Fibroblast of skin of left biceps (primary cell): ENCODE measurements at regions not wholly inside any gene's neighbourhood (a gene's known extent, or its start where the extent isn't known, plus 50 kb on each side); places are given as distances from the start of the nearest gene placed in this dataset.

Source experiments
- DNase-seq, 2 experiments: peaks; one replicate each; pipeline ENCODE4 v3.0.0-alpha.2; 2013; ENCODE audit warnings: low read depth in 2 of 2

GRCh38 chr16:74100395-74101326, 196.0 kb upstream of the PSMD7 start:
- DNase-seq: no peak

GRCh38 chr16:74099530-74099929, 197.1 kb upstream of the PSMD7 start:
- DNase-seq: no peak

GRCh38 chr16:74094962-74095361, 201.7 kb upstream of the PSMD7 start:
- no peak for DNase-seq

- no peak for DNase-seq
These were observed 202.1 kb upstream of the PSMD7 start for GRCh38 chr16:74094514-74094913.

DNA sequence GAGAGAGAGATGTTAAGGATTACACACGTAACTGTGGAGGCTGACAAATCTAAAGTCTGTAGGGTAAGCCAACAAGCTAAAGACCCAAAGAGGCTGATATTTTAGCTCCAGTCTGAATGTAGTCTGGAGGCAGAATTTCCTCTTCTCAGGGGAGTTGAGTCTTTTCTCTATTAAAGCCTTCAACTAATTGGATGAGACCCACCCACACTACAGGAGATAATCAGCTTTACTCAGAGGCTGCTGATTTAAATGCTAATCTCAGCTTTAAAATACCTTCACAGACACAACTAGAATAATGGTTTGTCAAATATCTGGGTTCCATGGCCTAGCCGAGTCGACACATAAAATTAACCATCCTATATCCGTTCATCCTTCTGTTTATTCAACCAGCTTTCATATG, 204.3 kb upstream of the PSMD7 start:
- no peak for DNase-seq

DNA sequence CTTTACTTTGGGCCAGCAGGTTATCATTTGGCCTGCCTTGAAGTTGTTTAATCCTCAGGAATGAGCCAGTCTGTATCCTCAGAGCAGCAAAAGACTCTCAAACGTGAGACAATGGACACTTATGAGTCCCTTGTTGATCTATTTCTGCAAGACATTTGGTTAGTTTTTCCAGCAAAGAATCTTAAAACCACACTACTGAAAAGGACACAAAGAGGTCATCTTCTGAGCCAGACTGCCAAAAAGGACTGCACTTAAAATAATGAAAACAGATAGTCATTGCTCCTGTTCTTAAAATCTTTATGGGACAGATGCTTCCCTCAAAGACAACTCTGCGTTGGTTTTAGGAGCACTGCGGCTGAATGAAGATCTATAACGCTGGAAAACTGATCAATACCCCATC, 205.7 kb upstream of the PSMD7 start:
- no peak for DNase-seq

GRCh38 chr16:74083541-74083940, 213.1 kb upstream of the PSMD7 start:
- DNase-seq: no peak

- no peak for DNase-seq
These were observed 216.3 kb upstream of the PSMD7 start for GRCh38 chr16:74080311-74080710.

GRCh38 chr16:74079232-74079586, 217.4 kb upstream of the PSMD7 start:
- DNase-seq: no peak

- no peak for DNase-seq
These were observed 217.9 kb upstream of the PSMD7 start for GRCh38 chr16:74078511-74079231.

DNA sequence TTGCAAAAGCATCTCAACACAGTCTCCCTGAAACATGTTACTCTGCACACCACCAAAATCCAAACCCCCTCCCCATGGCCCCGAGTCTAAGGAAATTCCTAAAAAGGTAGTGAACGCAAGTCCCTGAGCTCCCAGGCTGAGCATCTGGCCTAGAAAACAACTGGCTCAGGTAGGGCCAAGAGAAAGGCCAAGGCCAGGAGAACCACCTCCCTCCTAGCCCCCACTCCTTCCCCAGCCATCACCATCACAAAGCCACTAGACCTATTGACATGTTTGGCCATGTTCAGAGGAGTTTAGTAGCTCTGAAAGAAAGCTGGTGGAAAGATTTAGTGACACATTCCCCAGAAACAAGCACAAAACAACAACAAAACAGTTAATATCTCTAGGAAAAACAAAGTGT, 220.0 kb upstream of the PSMD7 start:
- DNase-seq: no peak

DNA sequence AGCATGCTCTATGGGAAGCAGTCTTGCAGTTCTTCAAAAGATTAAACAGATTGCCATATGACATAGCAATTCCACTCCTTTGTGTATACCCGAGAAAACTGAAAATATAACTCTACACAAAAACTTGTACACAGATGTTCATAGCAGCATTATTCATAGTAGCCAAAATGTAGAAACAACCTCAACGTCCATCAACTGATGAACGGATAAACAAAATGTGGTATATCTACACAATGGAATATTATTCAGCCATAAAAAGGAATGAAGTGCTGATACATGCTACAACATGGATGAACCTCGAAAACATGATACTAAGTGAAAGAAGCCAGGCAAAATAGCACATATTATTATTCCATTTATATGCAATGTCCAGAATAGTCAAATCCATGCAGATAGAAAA, 221.2 kb upstream of the PSMD7 start:
- DNase-seq: no peak

GRCh38 chr16:74073456-74073855, 223.2 kb upstream of the PSMD7 start:
- DNase-seq: peak in 1 of 2 experiments; percentile 3

DNA sequence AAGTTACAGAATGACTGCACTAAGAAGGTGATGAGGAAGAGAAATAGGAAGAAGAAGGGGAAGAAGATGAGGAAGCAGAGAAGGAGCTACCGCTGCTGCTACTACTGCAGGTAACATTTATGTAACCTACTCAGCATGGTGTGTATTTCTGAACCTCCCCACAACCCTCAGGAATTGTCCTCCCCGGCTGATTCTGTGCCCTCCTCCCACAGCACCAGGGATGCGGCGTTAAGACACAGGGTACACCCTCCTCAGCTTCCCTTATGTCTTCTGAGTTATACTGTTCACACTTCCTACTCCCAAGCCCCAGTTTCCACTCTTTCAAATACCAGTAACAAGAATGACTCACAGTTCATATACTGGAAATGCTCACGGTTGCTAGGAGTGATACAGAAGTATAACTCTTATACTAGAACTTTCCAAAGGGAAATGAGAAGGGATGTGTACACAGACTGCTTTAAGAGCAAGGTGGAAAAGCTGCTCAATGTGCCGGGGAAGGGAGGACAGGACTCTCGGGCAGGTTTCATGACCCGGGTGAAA, 224.5 kb upstream of the PSMD7 start:
- no peak for DNase-seq

DNA sequence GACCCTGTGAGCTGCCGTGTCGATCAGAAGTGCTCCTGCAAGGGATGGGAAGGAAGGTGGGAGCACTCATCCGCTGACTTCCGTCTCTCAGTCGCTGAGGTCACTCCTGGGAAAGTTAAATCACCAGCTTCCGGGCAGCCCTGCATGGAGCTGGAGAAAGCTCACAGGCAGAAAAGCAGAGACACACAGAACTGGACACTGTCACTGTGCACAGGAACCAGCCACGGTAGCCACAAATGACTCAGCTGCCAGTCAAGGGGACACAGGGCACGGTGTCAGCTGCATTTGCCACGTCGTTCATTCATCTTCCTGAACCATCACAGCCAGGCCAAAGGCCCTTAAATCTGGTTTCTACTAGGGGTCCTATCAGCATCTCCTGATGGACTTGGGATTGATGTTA, 226.4 kb upstream of the PSMD7 start:
- DNase-seq: no peak

DNA sequence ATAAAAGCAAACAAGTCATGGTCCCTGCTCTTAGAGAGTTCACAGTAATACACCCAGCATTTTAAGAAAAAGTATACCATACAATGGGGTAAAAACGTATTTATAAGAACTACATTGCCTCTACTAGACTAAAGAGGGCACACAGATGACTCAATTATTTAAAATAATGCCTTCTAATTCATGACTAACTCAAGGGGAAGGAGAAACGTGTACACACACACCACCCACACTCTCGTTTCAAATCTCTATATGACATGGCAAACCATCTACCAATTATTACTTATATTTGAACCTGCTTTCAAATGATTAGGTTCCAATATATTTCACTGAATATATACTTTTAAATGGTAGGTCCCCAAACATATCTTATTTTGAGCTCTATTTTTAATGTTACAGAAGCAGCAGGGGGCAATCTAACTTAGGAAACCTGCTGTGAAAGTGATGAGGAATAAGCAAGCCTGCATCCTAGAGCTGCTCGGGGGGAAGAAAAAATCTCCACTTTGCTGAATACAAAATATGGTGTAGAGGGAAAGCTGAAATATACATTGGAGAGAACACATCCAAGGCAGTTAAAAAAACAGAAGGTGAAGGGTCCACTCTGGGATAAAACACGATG, 232.4 kb upstream of the PSMD7 start:
- peak in 1 of 2 experiments; percentile 3 for DNase-seq

DNA sequence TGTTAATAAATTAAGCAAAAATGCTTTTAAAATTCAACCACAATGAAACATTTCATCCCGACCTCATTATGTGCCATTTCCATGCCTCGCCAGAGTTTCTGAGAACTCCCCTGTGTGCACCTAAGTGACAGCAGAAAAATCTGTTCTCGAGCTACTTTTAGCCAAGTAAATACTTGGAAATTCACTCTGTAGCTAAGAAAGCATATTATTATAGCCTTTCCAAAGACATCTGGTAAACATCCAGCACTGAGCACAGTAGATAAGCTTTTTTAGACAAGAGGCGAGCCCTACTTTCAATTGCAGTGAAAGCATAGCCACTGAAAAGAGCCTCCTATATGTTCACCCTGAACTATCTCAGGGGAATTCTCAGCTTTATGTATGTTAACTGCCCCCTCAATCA, 242.8 kb upstream of the PSMD7 start:
- DNase-seq: no peak

DNA sequence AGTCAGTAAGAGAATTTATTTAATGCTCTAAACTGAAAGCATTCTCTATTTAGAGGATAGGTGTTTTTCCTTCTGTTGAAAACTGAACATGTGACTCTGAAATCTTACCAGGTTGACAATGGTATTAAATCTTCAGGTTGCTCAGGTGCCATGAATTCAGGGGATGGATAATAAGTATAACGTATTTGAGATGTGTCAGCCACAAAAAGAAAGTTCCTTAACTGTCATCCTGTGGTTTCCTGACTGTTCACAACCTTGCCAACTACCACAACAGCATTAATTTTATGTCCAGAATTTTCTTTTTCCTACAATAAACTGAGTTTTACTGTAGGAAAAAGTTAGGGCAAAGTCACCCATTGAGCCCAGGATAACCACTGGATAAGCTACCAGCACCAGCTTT, 243.3 kb upstream of the PSMD7 start:
- DNase-seq: no peak

GRCh38 chr16:74052016-74052415, 244.6 kb upstream of the PSMD7 start:
- DNase-seq: no peak

DNA sequence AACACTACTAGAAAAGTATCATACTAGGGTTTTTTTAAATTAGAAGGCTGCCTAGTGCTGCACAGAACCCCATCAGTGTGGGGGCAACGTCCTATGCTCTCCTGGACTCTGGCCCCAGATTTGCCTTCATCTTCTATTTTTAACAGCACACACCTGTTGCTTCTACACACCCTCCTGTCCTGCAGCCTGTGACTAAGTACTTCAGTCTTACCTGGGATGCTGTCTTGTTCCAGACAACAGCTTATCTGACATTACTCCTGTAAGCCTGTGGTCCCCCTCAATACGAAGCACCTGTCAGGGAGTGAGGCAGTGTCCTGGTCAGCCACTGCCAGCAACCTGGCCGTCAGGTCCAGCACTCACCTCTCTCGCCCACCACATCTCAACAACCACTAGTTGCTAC, 247.6 kb upstream of the PSMD7 start:
- DNase-seq: no peak

GRCh38 chr16:74046524-74046923, 250.1 kb upstream of the PSMD7 start:
- DNase-seq: no peak

DNA sequence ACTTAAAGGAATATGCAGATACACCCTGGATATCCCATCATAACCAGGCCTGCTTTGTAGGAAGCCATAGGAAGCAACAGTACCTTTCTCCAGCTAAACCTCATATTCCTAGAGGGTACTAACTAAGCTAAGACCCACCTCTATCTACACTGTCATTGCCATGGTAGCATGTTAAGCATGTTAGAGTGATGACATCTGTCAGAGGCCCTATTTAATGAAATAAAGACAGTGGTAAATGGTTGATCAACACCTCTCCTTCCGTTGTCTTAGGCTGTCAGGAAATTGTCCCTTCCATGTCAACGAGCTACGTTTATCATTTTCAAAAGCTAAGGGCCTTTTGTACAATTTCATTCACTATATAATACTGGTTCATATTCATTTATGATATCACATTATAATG, 251.1 kb upstream of the PSMD7 start:
- DNase-seq: no peak
